MG63 (cell line): ENCODE measurements at regions not wholly inside any gene's neighbourhood (a gene's known extent, or its start where the extent isn't known, plus 50 kb on each side); places are given as distances from the start of the nearest gene placed in this dataset.
"Not testable (repeated sequence)": the region's sequence is repeated elsewhere in the genome, so short reads cannot be mapped to it uniquely, and the experiment has no call there.

ENCODE experiments used
- DNase-seq: peaks from one replicate; pipeline ENCODE4 v3.0.0-alpha.2; 2020
- H3K27me3 ChIP-seq: fragments of 250-450 bp; sonication (Bioruptor Pico); 2 replicates; pipeline ENCODE4 v1.5.1; 2020; ENCODE audit warnings: mild to moderate bottlenecking, moderate library complexity
- H3K36me3 ChIP-seq: fragments of 250-450 bp; sonication (Bioruptor Pico); 2 replicates; pipeline ENCODE4 v1.5.1; 2020; ENCODE audit warnings: mild to moderate bottlenecking, moderate library complexity
- H3K4me3 ChIP-seq: fragments of 250-450 bp; sonication (Bioruptor Pico); 2 replicates; pipeline ENCODE4 v1.5.1; 2020; ENCODE audit warnings: mild to moderate bottlenecking, moderate library complexity
- H3K9me3 ChIP-seq: fragments of 250-450 bp; sonication (Bioruptor Pico); 2 replicates; pipeline ENCODE4 v1.5.1; 2020; ENCODE audit warnings: mild to moderate bottlenecking, moderate library complexity

DNA sequence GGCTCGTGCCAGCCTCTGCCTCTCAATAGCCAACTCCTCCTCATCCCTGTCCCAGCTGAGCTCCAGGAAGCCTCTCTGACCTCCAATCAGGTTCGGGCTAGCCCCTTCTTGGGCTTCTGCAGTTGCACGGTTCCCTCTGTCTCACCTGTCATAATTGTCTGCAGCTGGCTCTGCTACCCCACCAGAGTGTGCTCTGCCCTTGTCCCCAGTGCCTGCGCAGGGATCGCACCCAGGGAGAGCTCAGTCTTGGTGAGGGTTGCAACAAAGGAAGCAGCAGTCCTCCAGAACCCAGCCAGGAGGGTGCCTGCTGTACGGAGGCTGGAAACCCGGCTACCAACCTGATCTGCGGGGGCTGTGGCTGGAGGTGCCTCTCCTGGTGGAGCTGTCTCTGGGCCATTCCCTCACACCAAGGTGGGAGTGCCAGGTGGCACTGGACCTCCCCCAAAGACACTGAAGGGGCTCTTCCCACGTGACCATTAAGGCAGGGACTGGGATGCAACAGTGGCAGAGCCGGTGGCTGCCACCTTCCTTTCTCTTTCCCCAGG lies 63.5 kb upstream of the DMRTB1 start:
- no peaks in the 10 kb centered on the region for H3K9me3 ChIP-seq
- no peaks in the 10 kb centered on the region for H3K36me3 ChIP-seq
- no peak for DNase-seq
- H3K27me3 ChIP-seq, result no peaks in the 10 kb centered on the region
- H3K4me3 ChIP-seq, result no peak overlapping the region

- Histone ChIP-seq H3K36me3 (no peaks in the 10 kb centered on the region), H3K4me3 (no peak overlapping the region), H3K27me3 (no peaks in the 10 kb centered on the region), H3K9me3 (no peaks in the 10 kb centered on the region)
- DNase-seq, result no peak
These were observed 62.5 kb upstream of the DMRTB1 start for GRCh38 chr1:53396573-53397268.

- DNase-seq, result no peak
- no peaks in the 10 kb centered on the region for H3K9me3 ChIP-seq
- no peak overlapping the region for H3K4me3 ChIP-seq
- H3K27me3 ChIP-seq, result no peaks in the 10 kb centered on the region
- no peaks in the 10 kb centered on the region for H3K36me3 ChIP-seq
These were observed 61.1 kb upstream of the DMRTB1 start for GRCh38 chr1:53398091-53398490.

DNA sequence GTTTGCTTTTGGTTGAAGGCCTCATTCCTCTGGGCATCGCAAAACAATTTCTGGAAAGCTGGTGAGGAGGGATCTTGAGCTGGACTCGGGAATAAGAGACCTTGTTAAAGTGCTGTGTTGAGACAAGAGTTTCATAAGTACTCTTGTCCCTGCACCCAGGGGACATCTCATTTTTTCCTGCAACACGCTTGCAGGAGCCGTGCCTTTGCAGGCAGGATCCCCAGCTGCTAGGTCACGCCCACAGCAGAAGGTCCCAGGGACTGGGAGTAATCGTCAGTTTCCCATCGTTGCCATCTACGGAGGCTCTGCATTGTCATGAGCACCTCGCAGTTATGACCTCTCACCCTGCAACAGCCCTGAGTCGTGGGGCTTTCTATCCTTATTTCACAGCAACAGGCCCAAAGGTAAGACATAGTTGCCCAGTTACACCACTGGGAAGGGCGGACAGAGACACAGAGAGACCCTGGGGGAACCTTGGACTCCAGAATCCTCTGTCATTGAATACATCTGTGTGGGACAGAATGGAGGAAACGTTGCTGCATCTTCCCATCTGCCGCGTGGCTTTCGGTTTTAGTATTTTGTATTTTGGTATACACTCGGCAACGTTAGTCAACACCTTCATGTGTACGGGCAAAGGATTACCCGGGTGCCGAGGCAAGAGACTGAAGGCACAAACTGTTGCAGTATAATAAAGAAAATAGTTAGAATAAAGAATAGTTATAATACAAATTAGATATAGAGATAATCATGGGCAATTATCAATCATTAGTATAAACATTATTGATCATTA lies 60.4 kb upstream of the DMRTB1 start:
- no peak for DNase-seq
- Histone ChIP-seq H3K4me3 (no peak overlapping the region), H3K36me3 (no peaks in the 10 kb centered on the region), H3K27me3 (no peaks in the 10 kb centered on the region), H3K9me3 (no peaks in the 10 kb centered on the region)

DNA sequence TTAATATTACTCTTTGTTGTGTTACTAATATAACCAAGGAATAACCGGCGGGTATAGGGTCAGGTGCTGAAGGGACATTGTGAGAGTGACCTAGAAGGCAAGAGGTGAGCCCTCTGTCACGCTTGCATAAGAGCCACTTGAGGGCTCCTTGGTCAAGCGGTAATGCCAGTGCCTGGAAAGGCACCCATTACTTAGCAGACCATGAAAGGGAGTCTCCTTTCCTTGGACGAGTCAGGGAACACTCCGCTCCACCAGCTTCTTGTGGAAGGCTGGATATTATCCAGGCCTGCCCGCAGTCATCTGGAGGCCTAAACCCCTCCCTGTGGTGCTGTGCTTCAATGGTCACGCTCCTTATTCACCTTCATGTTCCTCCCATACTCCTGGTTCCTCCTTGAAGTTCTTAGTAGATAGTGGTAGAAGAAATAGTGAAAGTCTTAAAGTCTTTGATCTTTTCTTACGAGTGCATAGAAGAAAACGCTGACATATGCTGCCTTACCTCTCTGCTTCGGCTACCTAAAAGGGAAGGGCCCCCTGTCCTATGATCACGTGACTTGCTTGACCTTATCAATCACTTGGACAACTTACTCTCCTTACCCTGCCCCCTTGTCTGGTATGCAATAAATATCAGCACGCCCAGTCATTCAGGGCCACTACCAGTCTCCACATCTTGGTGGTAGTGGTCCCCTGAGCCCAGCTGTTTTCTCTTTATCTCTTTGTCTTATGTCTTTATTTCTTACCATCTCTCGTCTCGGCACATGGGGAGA lies 59.6 kb upstream of the DMRTB1 start:
- not testable (repeated sequence) for H3K36me3 ChIP-seq, H3K4me3 ChIP-seq, DNase-seq, H3K27me3 ChIP-seq, H3K9me3 ChIP-seq

- Histone ChIP-seq H3K9me3 (no peaks in the 10 kb centered on the region), H3K27me3 (no peaks in the 10 kb centered on the region), H3K36me3 (no peaks in the 10 kb centered on the region), H3K4me3 (no peak overlapping the region)
- DNase-seq, result no peak
These were observed 58.2 kb upstream of the DMRTB1 start for GRCh38 chr1:53400761-53401674.

- no peak overlapping the region for H3K4me3 ChIP-seq
- no peak for DNase-seq
- H3K27me3 ChIP-seq, result no peaks in the 10 kb centered on the region
- H3K9me3 ChIP-seq, result no peaks in the 10 kb centered on the region
- H3K36me3 ChIP-seq, result no peaks in the 10 kb centered on the region
These were observed 57.1 kb upstream of the DMRTB1 start for GRCh38 chr1:53401813-53402745.

- Histone ChIP-seq H3K36me3 (no peaks in the 10 kb centered on the region), H3K4me3 (no peak overlapping the region), H3K9me3 (no peaks in the 10 kb centered on the region), H3K27me3 (no peaks in the 10 kb centered on the region)
- no peak for DNase-seq
These were observed 56.1 kb upstream of the DMRTB1 start for GRCh38 chr1:53402891-53403655.

- DNase-seq, result no peak
- no peak overlapping the region for H3K4me3 ChIP-seq
- no peaks in the 10 kb centered on the region for H3K9me3 ChIP-seq
- no peaks in the 10 kb centered on the region for H3K36me3 ChIP-seq
- no peaks in the 10 kb centered on the region for H3K27me3 ChIP-seq
These were observed 53.5 kb upstream of the DMRTB1 start for GRCh38 chr1:53405737-53406136.

GRCh38 chr1:53406551-53407235 lies 52.5 kb upstream of the DMRTB1 start:
- H3K4me3 ChIP-seq, result no peak overlapping the region
- H3K27me3 ChIP-seq, result no peaks in the 10 kb centered on the region

DNA sequence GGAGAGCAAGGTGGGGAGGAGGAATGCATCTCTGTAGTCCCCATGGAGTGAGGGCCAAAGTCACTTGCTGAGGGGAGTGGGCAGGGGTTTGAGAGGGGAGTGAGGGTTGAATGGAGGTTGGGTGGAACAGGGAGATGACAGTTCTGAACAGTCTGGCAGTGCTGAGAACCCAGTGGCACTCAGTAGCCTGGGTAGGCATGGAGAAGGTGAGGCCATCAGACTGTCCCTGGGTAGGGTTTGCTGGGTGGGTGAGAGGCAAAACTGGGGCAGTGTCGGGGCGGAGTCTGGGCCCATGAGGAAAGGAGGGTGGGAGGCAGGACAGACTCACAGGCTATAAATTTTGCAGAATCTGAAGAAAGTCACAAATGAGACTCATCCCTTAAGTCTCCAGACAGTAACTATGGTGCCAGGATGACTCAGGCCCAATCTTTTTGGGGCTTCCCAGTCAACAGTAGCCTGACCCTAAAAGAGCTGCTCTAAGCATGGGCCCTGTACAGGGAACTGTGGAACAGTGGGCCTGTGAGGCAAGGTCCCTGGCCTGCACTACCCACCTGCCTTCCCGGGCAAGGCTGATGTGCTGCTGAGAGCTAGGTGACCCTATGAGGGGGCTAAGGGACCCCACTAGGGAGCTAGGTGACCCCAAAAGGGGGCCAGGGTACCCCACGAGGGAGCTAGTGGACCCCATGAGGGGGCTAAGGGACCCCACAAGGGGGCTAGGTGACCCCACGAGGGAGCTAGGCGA lies 51.0 kb upstream of the DMRTB1 start:
- H3K4me3 ChIP-seq, result no peak overlapping the region
- H3K9me3 ChIP-seq, result no peaks in the 10 kb centered on the region
- H3K36me3 ChIP-seq, result no peaks in the 10 kb centered on the region
- peak; percentile 46 for DNase-seq
- H3K27me3 ChIP-seq, result no peaks in the 10 kb centered on the region

More at GRCh38 chr1:53406551-53407235, 52.5 kb upstream of the DMRTB1 start:
- Histone ChIP-seq H3K9me3 (no peaks in the 10 kb centered on the region), H3K36me3 (no peaks in the 10 kb centered on the region)
- DNase-seq, result no peak

- Histone ChIP-seq H3K4me3 (no peak overlapping the region), H3K9me3 (no peaks in the 10 kb centered on the region), H3K36me3 (no peaks in the 10 kb centered on the region), H3K27me3 (no peaks in the 10 kb centered on the region)
- no peak for DNase-seq
These were observed 50.5 kb upstream of the DMRTB1 start for GRCh38 chr1:53408755-53409129.

DNA sequence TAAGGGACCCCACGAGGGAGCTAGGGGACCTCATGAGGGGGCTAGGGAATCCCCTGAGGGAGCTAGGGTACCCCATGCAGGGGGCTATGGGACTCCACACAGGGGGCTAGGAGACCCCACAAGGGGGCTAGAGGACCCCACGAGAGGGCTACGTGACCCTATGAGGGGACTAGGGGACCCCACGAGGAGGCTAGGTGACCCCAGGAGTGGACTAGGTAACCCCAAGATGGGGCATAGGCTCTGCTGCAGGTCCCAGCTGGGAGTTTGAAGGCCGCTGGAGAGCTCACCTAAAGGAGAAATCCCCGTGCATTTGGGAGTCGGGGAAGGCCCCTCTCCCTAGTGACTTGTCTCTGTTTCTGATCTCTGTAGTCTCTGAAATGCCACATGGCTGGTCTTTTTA lies 50.0 kb upstream of the DMRTB1 start:
- Histone ChIP-seq H3K9me3 (no peaks in the 10 kb centered on the region), H3K4me3 (no peak overlapping the region), H3K27me3 (no peaks in the 10 kb centered on the region), H3K36me3 (no peaks in the 10 kb centered on the region)
- no peak for DNase-seq
